Epithelial cell of proximal tubule (primary cell): ENCODE measurements at regions not wholly inside any gene's neighbourhood (a gene's known extent, or its start where the extent isn't known, plus 50 kb on each side); places are given as distances from the start of the nearest gene placed in this dataset.

ENCODE experiments used
- DNase-seq: peaks from one replicate; pipeline ENCODE4 v3.0.0-alpha.2; 2011; ENCODE audit warnings: low read depth
- H3K4me3 ChIP-seq: 2 replicates; pipeline ENCODE4 v1.5.1; 2011; ENCODE audit warnings: low read depth, mild to moderate bottlenecking, low read length
- TF ChIP-seq, protein P1 (sequence below): conservative IDR thresholded peaks from 2 replicates; pipeline ENCODE4 v1.5.1; 2012; ENCODE audit warnings: low read depth, mild to moderate bottlenecking, low read length

DNA sequence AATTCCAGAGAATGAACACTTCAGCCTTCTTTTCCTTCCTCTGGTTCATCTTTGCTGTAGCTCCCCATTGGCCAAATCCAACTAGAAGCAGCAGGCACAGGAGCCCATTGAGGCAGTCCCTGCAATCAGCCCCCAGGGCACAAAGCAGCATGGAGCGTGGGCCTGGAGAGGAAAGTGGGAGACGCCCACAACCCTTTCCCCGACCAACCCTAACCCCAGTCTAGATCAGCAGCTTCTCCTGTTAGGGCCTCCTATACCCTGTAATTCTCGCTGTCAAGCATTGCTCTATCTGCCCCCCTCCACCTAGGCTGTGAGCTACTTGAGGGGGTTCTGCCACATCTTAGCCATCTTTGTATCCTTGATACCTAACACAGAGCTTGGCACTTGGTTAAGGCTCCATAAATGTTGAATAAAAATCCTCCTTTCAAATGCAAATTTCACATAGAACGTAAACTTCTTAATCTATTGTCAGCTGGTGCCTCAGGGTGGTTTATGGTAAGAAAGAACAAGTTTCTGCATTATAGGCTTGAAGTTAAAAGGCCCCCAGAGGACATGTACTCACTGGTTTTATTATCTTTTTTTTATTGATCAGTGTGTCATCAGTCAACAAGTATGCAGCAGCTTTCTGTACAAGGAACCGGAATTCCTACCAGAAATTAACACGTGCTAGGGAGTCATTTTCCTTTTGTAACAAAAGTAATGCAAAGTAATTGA is 97.9 kb upstream of the PFN2 start:
- DNase-seq: no peak
- no peak overlapping the region for H3K4me3 ChIP-seq
- TF ChIP-seq, protein P1, sequence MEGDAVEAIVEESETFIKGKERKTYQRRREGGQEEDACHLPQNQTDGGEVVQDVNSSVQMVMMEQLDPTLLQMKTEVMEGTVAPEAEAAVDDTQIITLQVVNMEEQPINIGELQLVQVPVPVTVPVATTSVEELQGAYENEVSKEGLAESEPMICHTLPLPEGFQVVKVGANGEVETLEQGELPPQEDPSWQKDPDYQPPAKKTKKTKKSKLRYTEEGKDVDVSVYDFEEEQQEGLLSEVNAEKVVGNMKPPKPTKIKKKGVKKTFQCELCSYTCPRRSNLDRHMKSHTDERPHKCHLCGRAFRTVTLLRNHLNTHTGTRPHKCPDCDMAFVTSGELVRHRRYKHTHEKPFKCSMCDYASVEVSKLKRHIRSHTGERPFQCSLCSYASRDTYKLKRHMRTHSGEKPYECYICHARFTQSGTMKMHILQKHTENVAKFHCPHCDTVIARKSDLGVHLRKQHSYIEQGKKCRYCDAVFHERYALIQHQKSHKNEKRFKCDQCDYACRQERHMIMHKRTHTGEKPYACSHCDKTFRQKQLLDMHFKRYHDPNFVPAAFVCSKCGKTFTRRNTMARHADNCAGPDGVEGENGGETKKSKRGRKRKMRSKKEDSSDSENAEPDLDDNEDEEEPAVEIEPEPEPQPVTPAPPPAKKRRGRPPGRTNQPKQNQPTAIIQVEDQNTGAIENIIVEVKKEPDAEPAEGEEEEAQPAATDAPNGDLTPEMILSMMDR: no peak

DNA sequence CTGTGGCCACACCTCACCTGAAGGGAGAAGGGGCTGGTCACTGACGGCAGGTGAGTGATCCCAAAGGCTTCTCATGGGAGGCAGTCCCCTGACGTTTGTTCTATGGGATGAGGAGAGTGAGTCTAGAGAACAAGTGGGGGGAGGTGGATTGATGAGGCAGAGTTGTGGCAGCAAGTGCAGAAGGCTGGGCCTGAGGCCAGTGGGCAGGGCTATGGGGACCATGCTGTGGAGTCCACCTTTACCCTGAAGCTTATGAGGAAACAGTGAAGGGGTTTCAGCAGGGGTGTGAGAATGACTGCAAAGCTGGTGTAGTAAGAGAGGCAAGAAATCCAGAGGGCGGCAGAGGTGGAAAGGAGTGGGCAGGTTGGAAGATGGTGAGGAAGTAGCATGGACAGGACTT is 96.9 kb upstream of the PFN2 start:
- TF ChIP-seq, protein P1: no peak

DNA sequence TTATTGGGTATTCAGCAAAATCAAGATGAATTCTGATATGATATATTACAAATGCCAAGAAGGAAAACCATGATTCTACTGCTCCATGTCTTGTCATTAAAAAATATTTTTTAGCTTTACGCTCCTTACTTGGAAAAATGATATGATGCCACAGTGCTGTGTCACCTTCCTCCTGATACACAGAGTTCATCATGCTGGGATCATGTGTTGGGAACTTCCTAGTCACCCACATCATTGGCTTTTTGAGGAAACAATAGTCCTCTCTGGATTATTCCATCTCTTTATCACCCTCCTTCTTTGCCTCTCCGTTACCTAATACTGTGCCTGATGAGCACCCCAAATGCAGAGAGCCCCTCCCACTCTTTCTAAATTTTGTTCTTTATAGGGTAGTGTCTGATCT is 94.3 kb upstream of the PFN2 start:
- TF ChIP-seq, protein P1: no peak
- DNase-seq: no peak
- no peak overlapping the region for H3K4me3 ChIP-seq

More for the DNA sequence above, 96.9 kb upstream of the PFN2 start:
- DNase-seq: no peak
- no peak overlapping the region for H3K4me3 ChIP-seq

DNA sequence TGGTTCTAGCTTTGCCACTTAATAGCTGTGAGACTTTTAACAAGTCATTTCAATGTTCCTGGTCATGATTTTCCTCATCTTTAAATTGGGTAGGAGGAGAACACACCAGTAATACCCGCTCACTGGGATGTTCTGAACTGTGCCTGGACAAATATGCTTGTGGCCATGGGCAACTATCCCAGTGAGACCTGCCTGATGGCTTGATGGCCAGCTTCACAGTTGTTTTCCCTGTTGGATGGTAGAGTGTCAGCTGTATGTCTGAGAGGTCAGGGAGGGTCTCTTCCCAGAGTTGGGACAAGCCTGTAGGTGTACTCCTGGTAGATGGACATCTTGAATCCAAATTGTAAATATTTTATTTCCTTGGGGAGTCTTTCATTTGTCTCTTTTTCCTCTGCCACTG is 92.5 kb upstream of the PFN2 start:
- no peak overlapping the region for H3K4me3 ChIP-seq
- TF ChIP-seq, protein P1: no peak
- DNase-seq: no peak

DNA sequence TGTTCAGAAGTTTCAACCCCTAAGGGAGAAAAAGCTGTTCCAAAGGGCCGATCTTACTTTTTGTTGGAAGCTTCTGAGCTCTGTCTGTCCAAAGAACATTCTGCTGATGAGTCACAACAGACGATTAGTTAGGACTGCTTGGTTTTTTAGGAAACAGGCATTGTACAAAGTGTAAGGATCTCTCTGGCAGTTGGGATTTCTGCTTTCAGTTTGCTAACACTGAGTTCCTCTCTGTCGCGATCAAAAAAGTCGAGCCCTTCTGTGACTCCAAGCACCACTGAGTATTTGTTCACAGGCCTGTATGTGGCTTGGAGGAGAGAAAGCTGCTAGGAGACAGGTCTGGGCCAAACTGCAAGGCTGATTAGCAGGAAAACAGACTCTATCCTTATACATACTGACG is 91.8 kb upstream of the PFN2 start:
- no peak for DNase-seq
- TF ChIP-seq, protein P1: no peak
- peak overlapping the region; percentile 1 for H3K4me3 ChIP-seq

DNA sequence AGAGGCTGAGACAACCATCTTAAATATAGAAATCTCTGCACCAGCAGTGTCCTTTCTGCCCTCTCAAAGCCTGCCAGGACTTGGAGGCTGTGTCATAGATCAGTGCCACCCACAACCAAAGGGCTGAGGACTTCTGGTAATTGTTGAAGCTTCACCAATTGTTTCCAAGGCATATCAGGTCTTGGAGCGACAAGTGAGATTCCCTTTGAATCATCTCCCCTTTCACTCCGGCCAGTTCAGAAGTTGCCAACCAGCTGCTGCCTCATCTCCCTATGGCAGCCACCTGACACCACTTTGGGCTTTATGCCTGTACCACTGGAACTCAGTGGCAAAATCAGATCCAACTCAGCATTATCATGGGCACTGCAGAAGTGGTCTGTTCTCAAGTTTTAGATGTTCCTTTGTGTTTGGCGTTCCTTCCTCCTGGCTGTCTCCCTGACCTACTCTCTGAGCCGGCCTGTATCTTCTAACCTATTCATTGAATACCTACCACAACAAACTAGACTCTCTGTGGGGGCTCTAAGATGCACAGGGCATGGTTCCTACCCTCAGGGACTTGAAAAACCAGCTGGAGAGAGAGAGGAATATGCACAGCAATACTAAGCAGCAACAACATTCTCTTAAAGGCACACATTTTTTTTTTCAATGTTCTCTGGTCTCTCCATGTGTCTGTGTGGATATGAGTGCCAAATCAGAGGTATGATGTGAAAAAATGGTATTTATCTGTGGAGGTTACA is 90.8 kb upstream of the PFN2 start:
- DNase-seq: no peak
- TF ChIP-seq, protein P1: no peak
- H3K4me3 ChIP-seq: no peak overlapping the region
